Endothelial cell (in vitro differentiated cells): ENCODE measurements at regions not wholly inside any gene's neighbourhood (a gene's known extent, or its start where the extent isn't known, plus 50 kb on each side); places are given as distances from the start of the nearest gene placed in this dataset.

Experiments
- DNase-seq: peaks from one replicate; pipeline ENCODE4 v3.0.0; 2021; ENCODE audit warnings: low spot score
- H3K27ac Mint-ChIP-seq: one replicate; pipeline ENCODE4 v1.8.0; 2021; ENCODE audit warnings: mixed read lengths, inconsistent platforms; ENCODE audit not compliant: unreplicated experiment
- H3K27me3 Mint-ChIP-seq: one replicate; pipeline ENCODE4 v1.8.0; 2021; ENCODE audit warnings: mild to moderate bottlenecking, moderate library complexity, mixed read lengths, inconsistent platforms; ENCODE audit not compliant: unreplicated experiment
- H3K36me3 Mint-ChIP-seq: one replicate; pipeline ENCODE4 v1.8.0; 2021; ENCODE audit warnings: mild to moderate bottlenecking, low read depth, mixed read lengths, inconsistent platforms; ENCODE audit not compliant: unreplicated experiment
- H3K4me1 Mint-ChIP-seq: one replicate; pipeline ENCODE4 v1.8.0; 2021; ENCODE audit warnings: mild to moderate bottlenecking, mixed read lengths, inconsistent platforms; ENCODE audit not compliant: unreplicated experiment
- H3K4me3 Mint-ChIP-seq: one replicate; pipeline ENCODE4 v1.8.0; 2021; ENCODE audit warnings: mild to moderate bottlenecking, mixed read lengths, inconsistent platforms; ENCODE audit not compliant: unreplicated experiment
- H3K9me3 Mint-ChIP-seq: one replicate; pipeline ENCODE4 v1.8.0; 2021; ENCODE audit warnings: mixed read lengths, inconsistent platforms; ENCODE audit not compliant: unreplicated experiment
- TF ChIP-seq, protein P1 (sequence below): fragments of 200-600 bp; sonication (generic); IDR thresholded peaks from one replicate; pipeline ENCODE4 v1.5.0; 2021; ENCODE audit warnings: antibody characterized with exemption; ENCODE audit not compliant: unreplicated experiment

DNA sequence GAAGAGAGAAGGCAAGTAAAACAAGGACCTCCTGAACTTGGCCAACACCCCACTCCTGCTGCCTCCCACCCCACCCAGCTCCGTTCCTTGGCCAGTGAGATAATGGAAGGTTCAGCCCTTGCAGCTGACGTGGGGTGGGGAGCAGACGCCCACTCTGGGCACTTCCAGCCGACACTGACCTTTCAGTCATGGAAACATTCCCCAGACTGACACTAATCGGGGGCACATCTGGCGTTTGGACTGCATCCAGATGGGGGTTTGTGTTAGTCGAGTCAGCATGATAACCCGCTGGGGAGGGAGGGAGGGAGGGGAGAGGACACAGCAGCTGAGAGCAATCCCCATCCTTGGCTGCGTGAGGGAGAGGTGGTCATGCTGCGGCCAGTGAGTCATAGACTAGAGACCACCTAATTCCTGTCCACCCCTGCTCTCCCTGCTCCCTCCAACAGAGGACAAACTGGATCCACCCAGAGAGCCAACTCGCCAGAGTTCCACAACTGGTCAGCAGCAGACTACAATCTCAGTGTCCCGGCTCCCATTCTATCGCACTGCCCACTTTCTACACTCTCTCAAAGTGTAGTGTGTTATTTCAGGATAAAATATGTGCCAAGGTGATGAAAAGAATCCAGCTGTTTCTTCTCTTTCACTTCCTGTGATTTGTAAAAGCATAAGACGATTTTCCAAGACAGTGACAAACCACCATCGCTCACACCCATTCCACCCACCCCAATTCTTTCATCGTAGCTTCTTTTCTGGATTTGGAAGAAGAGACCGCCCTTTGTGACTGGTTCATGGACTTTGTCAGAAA, 115.4 kb upstream of the PKDCC start:
- no peaks in the 10 kb centered on the region for H3K9me3 Mint-ChIP-seq
- H3K4me3 Mint-ChIP-seq = no peak overlapping the region
- TF ChIP-seq, protein P1, sequence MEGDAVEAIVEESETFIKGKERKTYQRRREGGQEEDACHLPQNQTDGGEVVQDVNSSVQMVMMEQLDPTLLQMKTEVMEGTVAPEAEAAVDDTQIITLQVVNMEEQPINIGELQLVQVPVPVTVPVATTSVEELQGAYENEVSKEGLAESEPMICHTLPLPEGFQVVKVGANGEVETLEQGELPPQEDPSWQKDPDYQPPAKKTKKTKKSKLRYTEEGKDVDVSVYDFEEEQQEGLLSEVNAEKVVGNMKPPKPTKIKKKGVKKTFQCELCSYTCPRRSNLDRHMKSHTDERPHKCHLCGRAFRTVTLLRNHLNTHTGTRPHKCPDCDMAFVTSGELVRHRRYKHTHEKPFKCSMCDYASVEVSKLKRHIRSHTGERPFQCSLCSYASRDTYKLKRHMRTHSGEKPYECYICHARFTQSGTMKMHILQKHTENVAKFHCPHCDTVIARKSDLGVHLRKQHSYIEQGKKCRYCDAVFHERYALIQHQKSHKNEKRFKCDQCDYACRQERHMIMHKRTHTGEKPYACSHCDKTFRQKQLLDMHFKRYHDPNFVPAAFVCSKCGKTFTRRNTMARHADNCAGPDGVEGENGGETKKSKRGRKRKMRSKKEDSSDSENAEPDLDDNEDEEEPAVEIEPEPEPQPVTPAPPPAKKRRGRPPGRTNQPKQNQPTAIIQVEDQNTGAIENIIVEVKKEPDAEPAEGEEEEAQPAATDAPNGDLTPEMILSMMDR = no peak
- no peaks in the 10 kb centered on the region for H3K36me3 Mint-ChIP-seq
- peaks cover 3% of the 10 kb centered on the region for H3K4me1 Mint-ChIP-seq
- peaks cover 9% of the 10 kb centered on the region for H3K27me3 Mint-ChIP-seq
- no peak for DNase-seq
- H3K27ac Mint-ChIP-seq = no peak overlapping the region

GRCh38 chr2:41933046-41933420, 114.8 kb upstream of the PKDCC start:
- Mint-ChIP-seq H3K27ac (no peak overlapping the region), H3K4me3 (no peak overlapping the region), H3K36me3 (no peaks in the 10 kb centered on the region), H3K27me3 (peaks cover 7% of the 10 kb centered on the region), H3K9me3 (no peaks in the 10 kb centered on the region), H3K4me1 (peaks cover 8% of the 10 kb centered on the region)
- TF ChIP-seq, protein P1 = no peak
- DNase-seq = no peak

DNA sequence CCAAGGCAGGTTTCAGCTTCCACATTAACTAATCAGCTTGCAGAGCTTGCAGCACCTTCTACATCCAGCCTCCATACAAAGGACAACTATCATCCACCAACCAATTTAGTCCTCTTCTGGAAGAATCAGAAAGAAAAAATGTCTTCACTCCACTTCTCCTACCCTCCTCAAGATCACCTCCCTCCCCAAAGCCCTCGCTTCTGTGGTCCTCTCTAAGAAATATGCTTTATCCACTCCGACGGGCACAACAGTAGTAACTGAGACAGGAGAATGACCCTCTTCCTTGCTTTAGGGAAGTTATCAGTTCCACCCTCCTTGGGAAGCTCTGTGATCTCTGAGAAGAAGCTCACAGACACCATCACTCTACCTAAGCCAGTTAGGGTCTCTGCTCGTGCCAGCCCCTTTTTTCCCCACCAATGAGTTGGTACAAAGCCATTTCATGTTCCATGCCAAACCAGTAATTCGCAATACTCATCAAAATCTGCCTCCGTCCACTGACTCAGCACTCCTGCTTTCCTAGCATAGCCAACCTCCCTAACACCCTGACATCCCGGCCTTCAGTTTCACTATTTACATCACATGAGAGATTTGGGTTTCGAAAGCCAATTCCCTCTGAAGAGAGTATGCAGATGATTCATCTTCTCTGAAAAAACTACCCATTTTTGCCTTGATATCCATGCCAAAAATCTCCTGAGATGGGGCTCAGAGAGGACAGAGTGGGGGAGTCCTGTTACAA, 114.1 kb upstream of the PKDCC start:
- Mint-ChIP-seq H3K4me1 (peaks cover 11% of the 10 kb centered on the region), H3K27me3 (peaks cover 6% of the 10 kb centered on the region), H3K36me3 (no peaks in the 10 kb centered on the region), H3K27ac (no peak overlapping the region), H3K4me3 (no peak overlapping the region), H3K9me3 (no peaks in the 10 kb centered on the region)
- TF ChIP-seq, protein P1 = no peak
- DNase-seq = no peak

- no peaks in the 10 kb centered on the region for H3K36me3 Mint-ChIP-seq
- no peak overlapping the region for H3K4me3 Mint-ChIP-seq
- no peak overlapping the region for H3K27ac Mint-ChIP-seq
- TF ChIP-seq, protein P1 = no peak
- H3K4me1 Mint-ChIP-seq = peaks cover 15% of the 10 kb centered on the region
- peaks cover 6% of the 10 kb centered on the region for H3K27me3 Mint-ChIP-seq
- no peaks in the 10 kb centered on the region for H3K9me3 Mint-ChIP-seq
- no peak for DNase-seq
Measured at GRCh38 chr2:41934329-41934958, 113.4 kb upstream of the PKDCC start.
